ENCODE measurements at regions not wholly inside any gene's neighbourhood (a gene's known extent, or its start where the extent isn't known, plus 50 kb on each side); places are given as distances from the start of the nearest gene placed in this dataset.
"Not testable (repeated sequence)": the region's sequence is repeated elsewhere in the genome, so short reads cannot be mapped to it uniquely, and the experiment has no call there.

- no peak for DNase-seq
Observed at GRCh38 chr3:106328224-106328623, 459.4 kb upstream of the CBLB start.

GRCh38 chr3:106329521-106329920 lies 460.7 kb upstream of the CBLB start:
- DNase-seq = no peak

GRCh38 chr3:106331636-106332035 lies 462.8 kb upstream of the CBLB start:
- no peak for DNase-seq

- DNase-seq = no peak
Observed at GRCh38 chr3:106332129-106332528, 463.3 kb upstream of the CBLB start.

- DNase-seq = peak; percentile 75
Observed at GRCh38 chr3:106332884-106333283, 464.1 kb upstream of the CBLB start.

- DNase-seq = no peak
Observed at GRCh38 chr3:106333911-106334618, 465.3 kb upstream of the CBLB start.

- no peak for DNase-seq
Observed at GRCh38 chr3:106336619-106337018, 467.8 kb upstream of the CBLB start.

- DNase-seq = no peak
Observed at GRCh38 chr3:106337116-106337515, 468.3 kb upstream of the CBLB start.

GRCh38 chr3:106338582-106339214 lies 469.9 kb upstream of the CBLB start:
- DNase-seq = no peak

GRCh38 chr3:106339551-106339950 lies 470.7 kb upstream of the CBLB start:
- no peak for DNase-seq

GRCh38 chr3:106341087-106341486 lies 472.3 kb upstream of the CBLB start:
- no peak for DNase-seq

- no peak for DNase-seq
Observed at GRCh38 chr3:106341586-106342162, 472.9 kb upstream of the CBLB start.

GRCh38 chr3:106342386-106342785 lies 473.6 kb upstream of the CBLB start:
- no peak for DNase-seq

- DNase-seq = no peak
Observed at GRCh38 chr3:106343811-106344210, 475.0 kb upstream of the CBLB start.

GRCh38 chr3:106345353-106346027 lies 476.7 kb upstream of the CBLB start:
- DNase-seq = no peak

GRCh38 chr3:106347350-106347749 lies 478.5 kb upstream of the CBLB start:
- DNase-seq = no peak

- no peak for DNase-seq
Observed at GRCh38 chr3:106348139-106348690, 479.4 kb upstream of the CBLB start.

GRCh38 chr3:106349191-106349881 lies 480.5 kb upstream of the CBLB start:
- DNase-seq = no peak

GRCh38 chr3:106355873-106356272 lies 487.1 kb upstream of the CBLB start:
- DNase-seq = no peak

GRCh38 chr3:106359692-106360091 lies 490.9 kb upstream of the CBLB start:
- no peak for DNase-seq

- not testable (repeated sequence) for DNase-seq
Observed at GRCh38 chr3:106360901-106361300, 492.1 kb upstream of the CBLB start.

GRCh38 chr3:106364477-106364876 lies 495.7 kb upstream of the CBLB start:
- no peak for DNase-seq
